Activated naive CD4-positive, alpha-beta T cell (primary cell): ENCODE measurements at regions not wholly inside any gene's neighbourhood (a gene's known extent, or its start where the extent isn't known, plus 50 kb on each side); places are given as distances from the start of the nearest gene placed in this dataset.
"Not testable (repeated sequence)": the region's sequence is repeated elsewhere in the genome, so short reads cannot be mapped to it uniquely, and the experiment has no call there.

Source experiments
- DNase-seq, 4 experiments: peaks; one replicate each; lab custom pipeline; 2025; lab: John Stamatoyannopoulos, UW

GRCh38 chr13:62173958-62174357, 758.3 kb upstream of the PCDH20 start:
- no peak for DNase-seq

- no peak for DNase-seq
These were observed 756.0 kb upstream of the PCDH20 start for GRCh38 chr13:62171697-62172096.

GRCh38 chr13:62168891-62169290, 753.2 kb upstream of the PCDH20 start:
- no peak for DNase-seq

- no peak for DNase-seq
These were observed 752.1 kb upstream of the PCDH20 start for GRCh38 chr13:62167650-62168172.

- no peak for DNase-seq
These were observed 747.2 kb upstream of the PCDH20 start for GRCh38 chr13:62162860-62163259.

- DNase-seq, result no peak
These were observed 742.9 kb upstream of the PCDH20 start for GRCh38 chr13:62158520-62158919.

- not testable (repeated sequence) for DNase-seq
These were observed 736.1 kb upstream of the PCDH20 start for GRCh38 chr13:62151724-62152123.

GRCh38 chr13:62142048-62142447, 726.4 kb upstream of the PCDH20 start:
- DNase-seq, result no peak

GRCh38 chr13:62139597-62139996, 723.9 kb upstream of the PCDH20 start:
- no peak for DNase-seq

- DNase-seq, result no peak
These were observed 722.2 kb upstream of the PCDH20 start for GRCh38 chr13:62137629-62138405.

- DNase-seq, result no peak
These were observed 716.0 kb upstream of the PCDH20 start for GRCh38 chr13:62131604-62132003.

GRCh38 chr13:62130062-62130970, 714.7 kb upstream of the PCDH20 start:
- DNase-seq, result no peak

- DNase-seq, result no peak
These were observed 713.4 kb upstream of the PCDH20 start for GRCh38 chr13:62129000-62129551.

- DNase-seq, result no peak
These were observed 710.8 kb upstream of the PCDH20 start for GRCh38 chr13:62126400-62126799.

GRCh38 chr13:62125451-62125850, 709.8 kb upstream of the PCDH20 start:
- no peak for DNase-seq

GRCh38 chr13:62123409-62123808, 707.8 kb upstream of the PCDH20 start:
- no peak for DNase-seq

- no peak for DNase-seq
These were observed 706.8 kb upstream of the PCDH20 start for GRCh38 chr13:62122434-62122833.

GRCh38 chr13:62119739-62120700, 704.4 kb upstream of the PCDH20 start:
- DNase-seq, result no peak

- no peak for DNase-seq
These were observed 700.2 kb upstream of the PCDH20 start for GRCh38 chr13:62115831-62116230.

- no peak for DNase-seq
These were observed 697.5 kb upstream of the PCDH20 start for GRCh38 chr13:62113179-62113578.

GRCh38 chr13:62110079-62110478, 694.4 kb upstream of the PCDH20 start:
- no peak for DNase-seq
